Ascending aorta (tissue), 2 donors: ENCODE measurements at regions not wholly inside any gene's neighbourhood (a gene's known extent, or its start where the extent isn't known, plus 50 kb on each side); places are given as distances from the start of the nearest gene placed in this dataset.
A peak's percentile ranks its signal among the peaks of the same experiment; 100 is the strongest.

ENCODE experiments used
- DNase-seq, 2 donors: peaks; one replicate each; pipeline ENCODE4 v3.0.0-alpha.2; 2019; ENCODE audit warnings: low spot score in 2 of 2
- H3K27ac ChIP-seq, 2 donors: fragments of 200-600 bp; sonication (generic); one replicate each; pipeline ENCODE4 v1.5.1; 2016 to 2017; ENCODE audit warnings: mild to moderate bottlenecking in 1 of 2
- H3K27me3 ChIP-seq: fragments of 200-600 bp; sonication (generic); one replicate; pipeline ENCODE4 v1.5.1; 2017
- H3K36me3 ChIP-seq, 2 donors: fragments of 200-600 bp; sonication (generic); one replicate each; pipeline ENCODE4 v1.5.1; 2016
- H3K4me1 ChIP-seq, 2 donors: fragments of 200-600 bp; sonication (generic); one replicate each; pipeline ENCODE4 v1.5.1; 2016 to 2017; ENCODE audit warnings: mild to moderate bottlenecking in 1 of 2
- H3K4me3 ChIP-seq, 2 donors: fragments of 200-600 bp; sonication (generic); one replicate each; pipeline ENCODE4 v1.5.1; 2016 to 2017; ENCODE audit warnings: mild to moderate bottlenecking in 1 of 2
- H3K9me3 ChIP-seq, 2 donors: fragments of 200-600 bp; sonication (generic); one replicate each; pipeline ENCODE4 v1.5.1; 2016
- CTCF ChIP-seq, 3 experiments: fragments of 200-600 bp in 2 of 3; fragments of 450-650 bp in 1 of 3; sonication (generic) in 2 of 3; IDR thresholded peaks; one replicate each; pipeline ENCODE4 v1.5.1; 2016 to 2019; ENCODE audit warnings: antibody characterized with exemption in 3 of 3, mild to moderate bottlenecking in 1 of 3, moderate library complexity in 1 of 3
- intact Hi-C: fragments of 100-400 bp; cut with DNase I; formaldehyde crosslinking; loops from one replicate; pipeline ENCODE4 v1.15.1; 2023

GRCh38 chr6:26206868-26207801 is 119.9 kb downstream of the HFE start:
- H3K27ac ChIP-seq, result no peak overlapping the region
- DNase-seq, result no peak
- H3K27me3 ChIP-seq, result no peaks in the 10 kb centered on the region
- H3K4me3 ChIP-seq, result no peak overlapping the region
- H3K36me3 ChIP-seq, result no peaks in the 10 kb centered on the region
- H3K4me1 ChIP-seq, result no peaks in the 10 kb centered on the region
- no peak for TF ChIP-seq CTCF (IDR thresholded peaks at IDR 0.05)
- no peaks in the 10 kb centered on the region for H3K9me3 ChIP-seq
- intact Hi-C loops, result no loop called here

GRCh38 chr6:26211963-26212362 is 124.7 kb downstream of the HFE start:
- peaks cover 0 to 6% of the 10 kb centered on the region in 2 donors for H3K4me1 ChIP-seq
- intact Hi-C loops, result no loop called here
- no peaks in the 10 kb centered on the region for H3K27me3 ChIP-seq
- TF ChIP-seq CTCF (IDR thresholded peaks at IDR 0.05), result no peak
- no peak for DNase-seq
- H3K9me3 ChIP-seq, result no peaks in the 10 kb centered on the region
- no peak overlapping the region for H3K27ac ChIP-seq
- no peak overlapping the region for H3K4me3 ChIP-seq
- no peaks in the 10 kb centered on the region for H3K36me3 ChIP-seq

- H3K27ac ChIP-seq, result no peak overlapping the region
- intact Hi-C loops, result no loop called here
- H3K4me3 ChIP-seq, result no peak overlapping the region
- peaks cover 0 to 11% of the 10 kb centered on the region in 2 donors for H3K4me1 ChIP-seq
- no peaks in the 10 kb centered on the region for H3K36me3 ChIP-seq
- no peaks in the 10 kb centered on the region for H3K9me3 ChIP-seq
- DNase-seq, result no peak
- TF ChIP-seq CTCF (IDR thresholded peaks at IDR 0.05), result no peak
- no peaks in the 10 kb centered on the region for H3K27me3 ChIP-seq
These were observed 126.3 kb downstream of the HFE start for GRCh38 chr6:26213334-26214075.

- no peaks in the 10 kb centered on the region for H3K9me3 ChIP-seq
- peak overlapping the region; percentile 55 to 59 for H3K4me3 ChIP-seq
- H3K36me3 ChIP-seq, result no peaks in the 10 kb centered on the region
- peak overlapping the region; percentile 78 to 90 for H3K27ac ChIP-seq
- no peak for DNase-seq
- no peaks in the 10 kb centered on the region for H3K27me3 ChIP-seq
- H3K4me1 ChIP-seq, result peaks cover 0 to 11% of the 10 kb centered on the region in 2 donors
- TF ChIP-seq CTCF (IDR thresholded peaks at IDR 0.05), result no peak
- intact Hi-C loops, result loop anchor here (5.0 kb wide), 1 partner anchor 43 kb away; no protein-coding TSS in a partner anchor
These were observed 127.8 kb downstream of the HFE start for GRCh38 chr6:26214803-26215584.

- H3K27ac ChIP-seq, result peak overlapping the region; percentile 78 to 90
- DNase-seq, result no peak
- no peaks in the 10 kb centered on the region for H3K9me3 ChIP-seq
- peak overlapping the region; percentile 55 to 59 for H3K4me3 ChIP-seq
- no peaks in the 10 kb centered on the region for H3K27me3 ChIP-seq
- intact Hi-C loops, result loop anchor here (1.0 to 5.0 kb wide), 6 partner anchors 10 to 93 kb away; a partner anchor contains a TSS
- TF ChIP-seq CTCF (IDR thresholded peaks at IDR 0.05), result no peak
- H3K36me3 ChIP-seq, result no peaks in the 10 kb centered on the region
- H3K4me1 ChIP-seq, result peaks cover 0 to 11% of the 10 kb centered on the region in 2 donors
These were observed 128.5 kb downstream of the HFE start for GRCh38 chr6:26215585-26216358.
